GM18868 (cell line): ENCODE measurements at regions not wholly inside any gene's neighbourhood (a gene's known extent, or its start where the extent isn't known, plus 50 kb on each side); places are given as distances from the start of the nearest gene placed in this dataset.

ENCODE experiments used
- ATAC-seq: cut with Tn5 transposase; IDR thresholded peaks from one replicate; pipeline ENCODE4 v1.9.1; 2021; ENCODE audit warnings: mild to moderate bottlenecking, moderate library complexity; ENCODE audit not compliant: unreplicated experiment

DNA sequence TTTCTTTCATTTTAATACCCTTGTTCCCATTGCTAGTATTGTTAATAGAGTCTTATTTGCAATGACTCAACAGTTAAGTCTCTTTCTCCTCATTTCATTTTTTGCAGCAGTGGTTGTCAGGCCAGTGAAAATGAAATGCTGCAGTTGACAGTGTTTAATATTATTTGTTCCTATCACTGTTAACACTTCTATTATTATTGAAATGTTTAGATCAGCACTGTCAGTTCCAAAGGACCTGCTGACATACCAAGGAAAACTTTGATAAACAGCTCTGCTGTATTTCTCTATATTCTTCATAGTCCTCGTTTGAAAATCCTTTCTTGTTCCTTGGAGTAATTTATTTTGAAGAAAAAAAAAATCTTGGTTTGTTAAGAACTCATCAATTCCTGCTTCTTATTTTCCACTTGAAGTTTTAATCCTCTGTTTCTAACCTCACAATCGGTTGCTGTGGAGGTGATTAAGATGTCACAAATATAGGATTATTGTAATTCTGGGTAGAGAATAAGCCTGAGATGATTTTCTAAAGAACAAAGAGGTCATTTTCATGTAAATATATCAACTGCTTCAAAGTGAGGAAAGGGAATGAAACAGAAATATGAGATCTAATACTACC, 1065.9 kb upstream of the CITED2 start:
- no peak for ATAC-seq

- ATAC-seq, result no peak
Observed at GRCh38 chr6:140438346-140438735, 1063.9 kb upstream of the CITED2 start.

- ATAC-seq, result no peak
Observed at GRCh38 chr6:140437619-140438345, 1063.3 kb upstream of the CITED2 start.

- ATAC-seq, result no peak
Observed at GRCh38 chr6:140436023-140436811, 1061.8 kb upstream of the CITED2 start.

DNA sequence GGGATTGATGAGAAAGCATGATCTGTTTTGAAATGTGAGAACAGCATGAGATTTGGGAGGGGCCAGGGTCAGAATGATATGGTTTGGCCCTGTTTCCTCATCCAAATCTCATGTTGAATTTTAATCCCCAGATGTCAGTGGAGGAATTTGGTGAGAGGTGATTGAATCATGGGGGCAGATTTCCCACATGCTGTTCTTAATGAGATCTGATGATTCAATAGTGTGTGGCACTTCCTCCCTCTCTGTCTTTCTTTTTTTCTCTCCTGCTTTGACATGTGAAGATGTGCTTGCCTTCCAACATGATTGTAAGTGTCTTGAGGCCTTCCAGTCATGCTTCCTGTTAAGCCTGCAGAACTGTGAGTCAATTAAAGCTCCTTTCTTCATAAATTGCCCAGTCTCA, 1060.3 kb upstream of the CITED2 start:
- ATAC-seq, result no peak

GRCh38 chr6:140433072-140433471, 1058.6 kb upstream of the CITED2 start:
- no peak for ATAC-seq

- ATAC-seq, result no peak
Observed at GRCh38 chr6:140427842-140428241, 1053.4 kb upstream of the CITED2 start.

- ATAC-seq, result no peak
Observed at GRCh38 chr6:140414966-140415620, 1040.6 kb upstream of the CITED2 start.

- ATAC-seq, result no peak
Observed at GRCh38 chr6:140403020-140403419, 1028.6 kb upstream of the CITED2 start.

DNA sequence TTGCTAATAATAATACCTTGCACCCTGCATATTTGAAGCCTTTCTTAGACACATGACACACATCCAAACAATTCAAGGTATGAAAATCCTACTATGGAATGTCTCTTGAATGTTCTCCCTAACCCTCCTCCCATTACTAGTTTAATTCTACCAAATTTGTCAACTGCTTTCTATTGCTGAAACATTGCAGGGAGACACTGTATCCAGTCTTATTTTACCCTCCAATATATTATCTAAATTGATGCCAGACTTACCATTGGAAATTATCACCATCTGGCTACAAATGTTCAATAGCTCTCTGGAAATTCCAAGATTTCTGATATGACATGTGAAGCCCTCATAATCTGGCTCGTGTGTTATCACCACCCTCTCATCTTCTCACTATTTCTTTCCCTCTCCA, 1027.3 kb upstream of the CITED2 start:
- no peak for ATAC-seq

DNA sequence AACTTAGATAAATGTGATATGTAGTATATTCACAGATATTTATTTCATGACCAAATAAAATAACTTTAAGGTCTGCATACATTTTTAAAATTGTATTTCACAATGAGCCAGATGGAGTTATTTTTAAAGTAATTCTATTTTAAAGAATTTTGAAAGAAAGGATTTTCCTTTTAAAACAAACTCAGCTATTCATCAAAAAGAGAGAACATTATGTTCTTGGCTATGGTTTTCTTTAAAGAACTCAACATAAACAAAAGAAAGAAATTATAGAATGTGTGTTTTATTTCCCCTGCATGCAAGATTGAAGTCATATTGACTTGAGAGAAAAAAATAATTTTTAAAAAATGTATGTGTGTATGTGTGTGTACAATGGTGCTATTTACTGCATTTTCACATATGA, 1023.6 kb upstream of the CITED2 start:
- ATAC-seq, result no peak

GRCh38 chr6:140397106-140397505, 1022.7 kb upstream of the CITED2 start:
- ATAC-seq, result no peak

DNA sequence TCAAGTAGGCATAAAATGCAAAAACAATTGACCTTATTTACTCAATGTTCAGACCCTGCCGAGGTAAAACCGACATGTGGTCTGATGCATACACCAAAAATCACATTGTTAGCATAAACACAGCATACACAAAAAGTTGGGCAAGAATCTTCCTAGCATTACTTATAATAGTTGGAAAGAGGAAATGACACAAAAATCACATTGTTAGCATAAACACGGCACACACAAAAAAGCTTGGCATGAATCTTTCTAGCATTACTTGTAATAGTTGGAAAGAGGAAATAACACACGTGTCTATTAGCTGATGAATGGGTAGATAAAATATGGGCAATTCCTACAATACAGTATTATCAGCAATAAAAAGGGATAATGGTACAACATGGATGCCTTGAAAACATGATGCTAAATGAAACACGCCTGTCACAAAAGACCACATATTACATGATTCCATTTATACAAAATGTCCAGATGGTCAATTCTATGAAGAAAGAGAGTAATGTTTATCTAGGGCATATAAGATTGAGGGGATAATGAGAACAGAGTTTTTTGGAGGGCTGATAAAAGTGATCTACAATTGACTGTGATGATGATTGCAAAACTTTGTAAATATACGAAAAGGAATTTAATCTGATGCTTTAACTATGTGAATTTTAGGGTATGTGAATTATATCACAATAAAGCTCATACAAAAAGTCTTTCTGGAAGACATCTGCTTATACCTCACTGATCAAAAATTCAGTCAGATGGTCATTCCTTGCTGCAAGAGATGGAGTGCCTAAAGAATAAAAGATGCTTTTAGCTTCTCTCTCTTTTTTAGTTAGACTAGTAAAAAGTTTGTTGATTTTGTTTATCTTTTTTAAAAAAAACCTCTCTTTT, 1019.5 kb upstream of the CITED2 start:
- no peak for ATAC-seq

GRCh38 chr6:140388815-140389214, 1014.4 kb upstream of the CITED2 start:
- ATAC-seq, result no peak

DNA sequence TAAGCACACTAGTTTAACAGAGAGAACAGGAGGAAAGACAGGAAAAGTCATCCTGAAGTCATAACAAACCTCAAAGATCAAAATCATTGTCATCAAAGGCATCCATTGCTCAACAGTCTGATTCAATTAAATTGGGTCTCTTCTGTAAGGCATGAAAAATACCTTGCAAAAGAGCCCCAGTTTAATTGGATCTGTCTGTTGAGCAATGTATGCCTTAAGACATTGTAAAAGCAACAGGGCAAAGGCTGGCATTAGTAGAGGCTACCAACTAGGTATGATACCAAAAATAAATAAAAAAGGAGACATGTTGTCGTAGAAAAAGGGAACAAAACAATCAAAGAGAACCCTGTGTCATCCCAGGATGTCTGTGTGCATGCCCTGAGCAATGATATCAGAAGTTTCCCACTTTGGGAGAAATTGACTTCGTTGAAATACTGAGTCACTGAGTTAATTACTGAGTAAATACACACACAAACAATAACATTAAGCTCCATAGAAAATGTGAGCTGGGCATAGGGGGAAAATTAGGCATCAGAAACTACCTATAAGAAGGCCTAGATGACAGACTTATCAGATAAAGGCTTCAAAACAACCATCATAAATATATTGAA, 1013.8 kb upstream of the CITED2 start:
- no peak for ATAC-seq

DNA sequence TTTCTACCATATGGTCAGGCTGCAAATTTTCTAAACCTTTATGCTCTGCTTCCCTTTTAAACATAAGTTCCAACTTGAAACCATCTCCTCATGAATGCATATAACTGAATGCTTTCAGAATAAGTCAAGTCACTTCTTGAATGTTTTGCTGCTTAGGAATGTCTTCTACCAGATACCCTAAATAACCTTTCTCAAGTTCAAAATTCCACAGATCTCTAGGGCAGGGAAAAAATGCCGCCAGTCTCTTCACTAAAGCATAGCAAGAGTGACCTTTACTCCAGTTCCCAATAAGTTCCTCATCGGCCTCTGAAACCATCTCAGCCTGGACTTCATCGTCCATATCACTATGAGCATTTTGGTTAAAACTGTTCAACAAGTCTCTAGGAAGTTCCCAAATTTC, 1011.2 kb upstream of the CITED2 start:
- ATAC-seq, result no peak

- no peak for ATAC-seq
Observed at GRCh38 chr6:140382355-140382754, 1007.9 kb upstream of the CITED2 start.

GRCh38 chr6:140380427-140381218, 1006.2 kb upstream of the CITED2 start:
- ATAC-seq, result no peak

DNA sequence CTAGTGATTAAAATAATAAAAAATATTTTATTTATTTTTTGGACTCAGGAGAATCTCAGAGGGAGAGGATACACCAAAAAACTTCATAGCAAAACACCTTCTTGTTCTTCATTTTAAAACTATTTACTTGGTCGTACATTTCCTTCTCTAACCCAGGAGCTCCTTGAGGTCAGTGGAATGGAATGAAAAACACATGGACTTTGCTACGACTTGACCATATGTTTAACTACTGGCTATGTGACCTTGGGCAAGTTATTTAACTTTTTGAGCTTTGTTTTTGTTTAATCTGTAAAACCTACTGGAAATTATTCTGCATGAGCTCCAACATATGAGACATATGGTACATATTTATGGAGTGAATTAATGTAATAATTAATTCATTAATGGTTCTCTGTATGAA, 1005.5 kb upstream of the CITED2 start:
- ATAC-seq, result no peak
